NCI-H128 (cell line): ENCODE measurements at regions not wholly inside any gene's neighbourhood (a gene's known extent, or its start where the extent isn't known, plus 50 kb on each side); places are given as distances from the start of the nearest gene placed in this dataset.
A peak's percentile ranks its signal among the peaks of the same experiment; 100 is the strongest.
"Not testable (repeated sequence)": the region's sequence is repeated elsewhere in the genome, so short reads cannot be mapped to it uniquely, and the experiment has no call there.

Experiments used
- DNase-seq: peaks from one replicate; lab custom pipeline; 2025; ENCODE audit not compliant: unreplicated experiment; lab: John Stamatoyannopoulos, UW

DNA sequence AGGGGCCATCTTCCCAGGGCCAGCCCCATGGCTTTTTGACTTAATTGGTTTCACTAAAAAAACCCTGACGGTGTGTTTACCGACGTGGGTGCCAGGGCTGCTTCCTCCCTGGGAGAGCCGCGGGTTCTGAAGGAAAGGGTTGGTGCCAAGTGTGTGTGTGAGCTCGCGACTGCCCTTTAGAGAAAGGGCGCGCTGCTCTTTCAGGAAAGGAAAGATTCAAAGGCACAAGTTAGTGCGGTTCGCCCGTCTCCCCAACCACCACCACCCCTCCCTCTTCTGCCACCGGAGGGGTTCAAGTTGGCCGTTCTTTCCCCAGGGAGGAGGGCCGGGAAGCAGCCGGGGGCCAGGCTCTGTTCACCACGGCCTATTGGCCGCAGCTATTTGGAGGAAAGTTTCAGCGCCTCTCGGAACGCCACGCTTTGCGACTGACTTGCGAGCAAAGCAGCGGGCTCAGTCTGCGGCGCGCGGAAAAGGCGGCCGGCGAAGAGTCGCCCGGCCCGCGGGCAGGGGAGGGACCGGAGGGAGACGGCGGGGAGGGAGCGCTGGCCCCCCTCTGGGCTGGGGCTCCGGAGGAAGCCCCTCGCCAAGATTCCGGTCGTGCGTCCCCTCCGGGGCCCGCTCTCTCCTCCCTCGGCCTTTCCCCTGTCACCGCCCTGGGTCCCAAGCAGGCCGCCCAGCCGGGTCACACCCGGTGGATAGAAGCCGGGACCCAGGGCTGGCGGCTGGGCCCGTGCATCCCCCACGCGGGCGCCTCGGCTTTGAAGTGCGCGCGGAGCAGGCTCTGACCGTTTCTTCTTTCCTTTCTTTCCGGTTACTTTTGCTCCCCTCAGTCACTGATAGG is 165.9 kb upstream of the PPP1R3A start:
- no peak for DNase-seq

DNA sequence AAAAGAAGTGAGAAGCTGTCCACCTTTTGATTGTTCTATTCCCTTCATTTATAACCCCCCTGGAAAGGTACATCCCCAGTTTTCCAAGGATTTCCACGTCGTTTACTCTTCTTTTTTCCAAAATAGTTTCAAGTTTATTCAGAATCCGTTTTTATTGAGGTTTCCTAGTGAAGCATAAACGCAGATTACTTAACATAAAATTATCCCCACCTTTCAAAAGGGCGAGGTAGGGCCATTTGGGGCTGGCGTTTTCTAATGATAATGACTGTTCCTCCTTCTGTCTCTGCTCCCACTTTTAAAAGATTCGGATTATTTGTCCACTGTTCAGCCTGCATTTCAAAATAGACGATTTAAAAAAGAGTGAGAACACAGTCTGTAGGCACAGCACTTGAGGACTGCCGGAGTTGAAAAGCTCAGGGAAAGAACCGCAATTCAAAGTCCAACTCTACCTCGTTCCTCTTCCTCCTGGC is 165.2 kb upstream of the PPP1R3A start:
- DNase-seq: no peak

DNA sequence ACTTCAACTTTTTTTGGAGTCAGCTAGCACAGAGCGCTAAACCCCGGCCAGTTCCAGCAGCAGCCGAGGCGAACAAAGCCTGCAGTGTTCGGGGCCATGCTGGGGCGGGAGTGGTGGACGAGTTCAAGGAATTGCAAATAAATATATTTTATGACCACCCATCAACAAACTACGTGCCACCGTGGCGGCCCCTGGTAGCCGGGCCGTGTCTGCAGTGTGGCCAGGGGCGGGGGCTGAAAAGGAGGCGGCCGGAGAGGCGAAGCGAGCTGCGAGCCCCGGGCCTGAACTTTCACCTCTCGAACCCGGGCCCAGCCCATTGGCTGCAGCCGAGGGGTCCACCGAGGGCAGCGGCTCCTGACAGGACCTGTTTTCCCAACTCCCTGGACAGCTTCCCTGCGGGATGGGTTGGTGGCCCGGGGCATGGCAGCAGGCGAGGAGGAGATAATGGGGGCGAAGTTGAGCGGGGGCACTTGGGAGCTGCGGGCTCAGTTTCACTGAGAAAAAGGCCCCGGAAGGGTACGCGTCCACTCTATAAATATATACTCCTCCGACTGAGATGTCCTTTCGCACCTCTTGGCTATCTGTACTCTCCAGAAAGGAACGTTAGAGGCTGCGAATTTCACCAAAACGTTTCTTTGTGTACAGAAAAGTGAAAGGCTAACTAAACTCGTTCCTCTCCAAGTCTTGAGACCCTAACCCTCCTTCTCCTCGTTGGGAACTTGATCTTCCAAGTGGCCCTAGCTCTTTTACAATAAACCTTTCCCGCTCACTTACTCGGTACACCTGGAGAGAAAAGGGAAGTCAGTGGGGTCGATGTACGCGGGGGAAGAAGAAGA is 164.6 kb upstream of the PPP1R3A start:
- DNase-seq: no peak

DNA sequence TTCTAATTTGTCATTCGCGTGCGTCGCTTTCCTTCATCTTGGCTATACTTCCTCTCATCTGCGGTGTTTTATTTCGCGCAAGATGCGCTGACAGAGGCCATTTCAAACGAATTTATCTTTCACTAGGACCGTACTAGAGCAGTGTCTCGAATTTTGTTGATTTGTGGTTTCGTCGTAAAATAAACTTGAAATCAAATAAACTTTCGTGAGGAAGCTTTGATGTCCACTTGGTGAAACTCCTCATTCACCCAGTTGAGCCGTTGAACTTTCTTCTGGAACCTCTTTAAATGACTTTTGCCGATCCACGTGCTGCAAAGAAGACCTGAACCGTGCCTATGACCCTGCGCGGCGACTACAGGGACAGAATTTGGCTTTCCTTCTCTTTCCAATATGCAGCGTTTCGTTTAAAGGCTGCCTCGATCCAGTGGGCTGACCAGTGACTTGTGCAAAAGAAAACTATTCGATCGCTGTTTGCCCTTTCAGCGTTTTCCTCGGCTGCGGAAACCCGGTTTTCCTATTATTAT is 163.9 kb upstream of the PPP1R3A start:
- no peak for DNase-seq

DNA sequence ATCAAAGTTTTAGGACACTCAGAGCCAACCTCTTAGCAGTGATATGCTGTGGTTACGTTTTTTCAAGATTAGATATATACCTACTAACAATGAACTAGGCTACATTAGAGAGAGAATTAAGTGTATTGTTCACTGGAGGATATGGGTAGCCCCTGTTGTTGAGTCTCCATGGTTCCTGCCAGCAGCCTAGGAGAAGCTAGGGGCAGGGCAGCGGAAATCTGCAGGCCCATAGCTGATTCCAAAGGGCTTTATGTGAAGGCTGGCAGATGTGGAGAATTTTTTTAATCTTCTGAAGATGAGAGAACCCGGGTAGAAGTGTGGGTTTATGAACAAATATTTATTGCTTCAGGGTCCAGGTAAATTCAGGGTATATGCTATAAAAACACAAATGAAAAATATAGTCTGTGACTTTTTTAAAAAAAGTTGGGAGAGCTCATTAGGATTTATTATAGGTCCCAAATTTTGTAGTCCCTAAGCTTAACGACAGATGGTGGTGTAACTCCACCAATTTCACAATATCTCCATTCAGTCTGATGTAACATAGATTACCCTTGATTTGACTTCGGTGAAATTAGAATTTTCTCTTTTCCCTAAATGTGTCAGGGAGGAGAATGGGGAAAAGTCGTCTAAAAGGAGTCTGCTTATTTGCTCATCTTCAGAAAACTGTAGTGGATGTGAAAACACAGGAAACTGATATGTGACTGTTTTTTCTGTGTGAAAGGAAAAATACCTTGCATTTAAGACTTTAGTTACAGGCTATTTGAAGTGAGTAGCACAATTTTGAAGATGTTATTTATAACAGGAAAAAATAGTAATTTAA is 163.0 kb upstream of the PPP1R3A start:
- DNase-seq: no peak

DNA sequence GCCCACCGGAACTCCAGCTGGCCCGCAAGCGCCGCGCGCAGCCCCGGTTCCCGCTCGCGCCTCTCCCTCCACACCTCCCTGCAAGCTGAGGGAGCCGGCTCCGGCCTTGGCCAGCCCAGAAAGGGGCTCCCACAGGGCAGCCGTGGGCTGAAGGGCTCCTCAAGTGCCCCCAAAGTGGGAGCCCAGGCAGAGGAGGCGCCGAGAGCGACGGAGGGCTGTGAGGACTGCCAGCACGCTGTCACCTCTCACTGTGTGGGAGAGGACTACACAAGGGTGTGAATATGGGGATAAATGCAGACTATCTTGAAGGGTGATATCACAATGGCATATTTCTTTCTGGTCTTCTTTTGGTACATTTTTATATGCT is 158.3 kb upstream of the PPP1R3A start:
- not testable (repeated sequence) for DNase-seq

DNA sequence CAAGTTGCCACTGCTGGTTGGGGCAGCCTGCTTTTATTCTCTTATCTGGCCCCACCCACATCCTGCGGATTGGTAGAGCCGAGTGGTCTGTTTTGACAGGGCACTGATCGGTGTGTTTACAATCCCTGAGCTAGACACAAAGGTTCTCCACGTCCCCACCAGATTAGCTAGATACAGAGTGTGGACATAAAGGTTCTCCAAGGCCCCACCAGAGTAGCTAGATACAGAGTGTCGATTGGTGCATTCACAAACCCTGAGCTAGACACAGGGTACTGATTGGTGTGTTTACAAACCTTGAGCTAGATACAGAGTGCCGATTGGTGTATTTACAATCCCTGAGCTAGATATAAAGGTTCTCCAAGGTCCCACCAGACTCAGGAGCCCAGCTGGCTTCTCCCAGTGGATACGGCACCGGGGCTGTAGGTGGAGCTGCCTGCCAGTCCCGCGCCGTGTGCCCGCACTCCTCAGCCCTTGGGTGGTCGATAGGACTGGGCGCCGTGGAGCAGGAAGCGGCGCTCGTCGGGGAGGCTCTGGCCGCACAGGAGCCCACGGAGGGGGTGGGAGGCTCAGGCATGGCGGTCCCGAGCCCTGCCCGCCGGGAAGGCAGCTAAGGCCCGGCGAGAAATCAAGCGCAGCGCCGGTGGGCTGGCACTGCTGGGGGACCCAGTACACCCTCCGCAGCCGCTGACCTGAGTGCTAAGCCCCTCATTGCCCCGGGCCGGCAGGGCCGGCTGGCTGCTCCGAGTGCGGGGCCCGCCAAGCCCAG is 157.8 kb upstream of the PPP1R3A start:
- DNase-seq: not testable (repeated sequence)

DNA sequence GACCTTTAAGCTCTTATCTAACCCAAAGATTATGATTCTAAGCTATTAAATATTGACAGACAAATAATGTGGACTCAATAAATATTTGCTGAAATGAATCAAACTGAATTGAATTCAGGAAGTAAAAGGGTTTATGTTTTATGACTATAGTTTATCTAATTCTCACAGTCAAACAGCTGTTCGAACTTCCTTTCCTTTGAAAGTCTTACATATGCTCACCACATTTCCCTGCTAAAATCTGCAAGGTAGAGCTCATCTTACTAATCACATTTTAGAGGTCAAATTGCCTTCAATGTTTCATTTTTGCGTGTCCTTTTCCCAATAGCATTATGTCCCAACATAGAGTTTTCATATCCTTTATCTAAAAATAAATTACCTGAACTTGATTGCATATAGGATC is 154.9 kb upstream of the PPP1R3A start:
- DNase-seq: no peak

DNA sequence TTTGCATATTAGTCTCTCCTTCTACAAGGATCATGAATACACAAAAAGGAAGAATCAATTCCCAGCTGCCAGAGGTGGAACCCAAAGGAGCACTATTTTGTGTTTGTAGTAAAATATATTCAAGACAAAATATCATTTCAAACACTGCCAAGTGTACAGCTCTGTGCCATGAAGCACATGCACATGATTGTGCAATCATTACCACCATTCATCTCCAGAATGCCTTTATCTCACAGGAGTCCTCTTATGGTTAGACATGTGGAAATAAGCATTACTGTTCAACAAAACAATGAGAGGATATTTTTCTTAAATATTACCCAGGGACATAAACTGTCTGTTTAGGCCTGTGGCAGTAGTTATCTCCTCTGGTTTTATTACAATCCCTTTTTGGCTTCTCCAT is 151.4 kb upstream of the PPP1R3A start:
- DNase-seq: no peak

DNA sequence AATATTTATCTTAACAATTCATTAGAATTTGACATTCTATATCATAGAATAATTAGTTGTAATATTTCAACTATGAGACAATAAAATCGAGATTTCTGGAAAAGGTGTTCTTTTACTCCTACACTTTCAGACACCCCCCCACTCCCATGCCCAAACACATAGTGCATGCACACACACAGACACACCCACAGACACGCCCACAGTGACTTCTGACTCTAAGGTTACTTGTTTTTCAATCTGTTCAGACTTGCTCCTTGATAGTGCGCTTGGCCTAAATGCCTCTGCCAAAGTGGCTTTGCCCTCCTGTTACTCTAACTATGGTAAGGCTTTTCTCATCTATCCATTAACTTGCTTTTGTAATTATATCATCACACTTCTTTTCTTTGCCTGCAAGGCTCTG is 144.0 kb upstream of the PPP1R3A start:
- no peak for DNase-seq

DNA sequence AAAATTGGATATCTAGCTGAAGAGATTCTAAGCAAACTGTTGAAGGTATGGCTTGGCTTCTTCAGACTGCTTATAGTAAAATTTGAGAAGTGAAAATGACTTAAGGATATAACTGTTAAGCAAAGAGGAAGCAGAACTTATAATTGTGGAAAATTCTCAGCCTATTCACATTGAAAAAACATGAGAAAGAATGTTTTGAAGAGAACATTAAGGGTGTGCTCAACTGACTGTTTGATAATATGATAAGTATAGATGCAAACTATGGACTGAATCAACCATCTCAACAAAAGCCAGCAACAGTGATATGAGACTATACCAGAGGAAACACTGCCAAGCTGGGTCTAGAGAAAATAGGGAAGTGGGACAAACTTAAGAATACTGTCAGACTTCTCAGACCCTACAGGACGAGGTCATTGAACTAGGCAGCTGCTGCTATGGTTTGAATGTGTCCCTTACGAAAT is 133.1 kb upstream of the PPP1R3A start:
- DNase-seq: no peak

DNA sequence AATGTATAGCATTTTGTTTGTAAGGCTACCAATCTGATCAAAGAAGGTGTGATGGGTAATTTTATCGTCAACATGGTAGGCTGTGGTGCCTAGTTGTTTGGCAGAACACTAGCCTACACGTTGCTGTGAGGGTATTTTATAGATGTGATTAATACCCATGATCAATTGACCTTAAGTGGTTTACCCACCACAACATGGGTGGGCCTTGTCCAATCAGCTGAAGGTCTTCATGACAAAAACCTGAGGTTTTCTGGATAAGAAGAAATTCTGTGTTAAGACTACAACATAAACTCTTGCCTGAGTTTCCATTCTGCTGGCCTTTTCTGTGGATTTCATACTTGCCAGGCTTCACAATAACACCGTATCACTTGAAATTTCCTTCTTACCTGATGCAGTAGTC is 131.8 kb upstream of the PPP1R3A start:
- DNase-seq: no peak

DNA sequence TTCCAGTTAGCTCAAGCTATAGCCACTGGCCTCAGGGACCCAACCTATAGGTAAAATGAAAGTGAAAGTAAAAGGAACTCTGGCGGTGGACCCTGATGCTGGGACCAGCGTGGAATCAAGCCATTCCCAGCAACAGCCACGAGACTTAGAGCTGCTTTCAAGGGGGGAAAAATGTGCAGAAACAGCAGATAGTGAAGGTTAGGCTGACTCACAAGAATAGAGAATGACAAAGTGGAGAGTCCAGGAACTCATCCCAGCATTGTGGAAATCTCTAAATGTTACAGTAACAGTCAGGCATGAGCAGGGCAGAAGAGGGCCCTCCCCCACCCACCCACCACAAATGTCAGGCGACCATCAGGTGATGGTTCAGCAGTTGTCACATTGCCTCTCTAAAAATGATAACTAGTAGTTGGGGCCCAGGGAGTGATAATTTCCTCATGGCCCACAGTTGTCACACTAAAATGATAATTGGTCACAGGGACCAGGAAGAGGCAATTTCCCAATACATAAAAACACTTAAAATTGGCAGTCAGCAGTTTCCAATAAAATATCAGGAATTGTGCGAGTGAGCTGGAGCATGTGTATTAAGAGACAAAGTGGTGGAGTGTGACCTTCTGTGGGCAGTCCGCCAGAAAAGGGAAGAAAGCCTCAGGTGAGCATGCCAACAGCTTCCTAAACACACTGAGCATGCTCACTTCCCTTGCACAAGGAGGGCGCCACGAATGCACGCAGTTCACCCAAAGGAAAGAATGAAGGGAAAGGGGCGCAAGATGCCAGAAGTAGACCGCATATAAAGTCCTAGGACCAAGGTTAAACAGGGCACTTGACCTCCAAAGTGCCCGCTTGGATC is 129.8 kb upstream of the PPP1R3A start:
- DNase-seq: no peak

DNA sequence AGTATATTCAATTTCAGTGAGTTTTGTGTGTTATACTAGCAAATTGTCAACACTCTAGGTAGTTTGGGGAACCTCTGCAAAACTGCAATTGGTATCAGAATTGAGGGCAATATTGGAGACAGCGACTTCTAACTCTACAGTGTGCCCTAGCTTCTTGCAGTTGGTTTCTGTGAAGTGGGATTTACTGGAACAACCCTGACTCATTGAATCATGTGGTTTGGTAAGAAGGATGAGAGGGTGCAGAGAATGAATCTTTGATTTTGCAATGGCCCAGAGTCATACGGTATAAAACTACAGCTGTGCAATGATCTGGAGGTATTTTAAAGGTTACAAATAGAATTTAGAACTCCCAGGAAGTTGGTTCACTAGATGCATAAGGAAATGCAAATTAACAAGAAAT is 129.1 kb upstream of the PPP1R3A start:
- no peak for DNase-seq

DNA sequence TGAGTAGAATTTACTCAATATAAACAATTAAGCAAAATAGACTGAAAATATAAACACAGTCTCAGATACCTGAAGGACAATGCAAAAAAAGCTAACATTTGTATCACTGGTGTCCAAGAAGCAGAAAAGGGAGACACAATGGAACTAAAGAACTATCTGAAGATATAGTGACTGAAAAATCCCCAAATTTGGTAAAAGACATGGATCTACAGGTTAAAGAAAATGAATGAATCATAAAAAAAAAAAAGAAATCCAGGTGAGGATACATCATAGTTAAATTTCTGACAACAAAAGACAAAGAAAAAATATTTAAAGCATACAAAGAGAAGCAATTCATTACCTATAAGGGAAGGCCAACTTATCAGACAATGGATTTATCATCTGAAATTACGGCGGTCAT is 114.7 kb upstream of the PPP1R3A start:
- DNase-seq: no peak

DNA sequence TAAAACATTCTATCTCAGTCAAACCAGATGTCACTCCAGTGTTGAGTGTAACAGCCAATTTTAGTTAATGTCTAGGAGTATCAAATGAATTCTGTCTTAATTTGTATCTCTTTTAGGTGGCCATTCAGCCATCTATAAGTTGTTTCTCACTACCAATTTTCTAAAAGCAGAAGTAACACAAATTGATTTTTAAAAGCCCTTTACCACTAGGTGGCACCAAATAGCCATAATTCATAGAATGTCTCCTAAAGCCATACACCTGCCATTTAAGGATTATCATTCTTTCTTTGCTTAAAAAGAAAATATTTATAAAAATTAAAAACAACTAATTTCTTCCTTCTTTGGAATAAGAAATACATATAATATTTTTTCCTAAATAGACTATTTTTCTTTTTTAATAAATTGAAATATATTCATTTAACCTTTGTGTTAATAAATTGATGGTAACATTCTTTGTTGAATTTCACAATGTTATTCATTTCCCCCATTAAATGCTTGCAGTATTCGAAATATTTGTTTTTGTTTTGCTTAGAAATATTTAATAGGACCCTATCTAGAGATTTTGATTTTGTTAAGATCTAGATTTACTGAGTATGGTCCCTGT is 107.8 kb upstream of the PPP1R3A start:
- peak; percentile 24 for DNase-seq

DNA sequence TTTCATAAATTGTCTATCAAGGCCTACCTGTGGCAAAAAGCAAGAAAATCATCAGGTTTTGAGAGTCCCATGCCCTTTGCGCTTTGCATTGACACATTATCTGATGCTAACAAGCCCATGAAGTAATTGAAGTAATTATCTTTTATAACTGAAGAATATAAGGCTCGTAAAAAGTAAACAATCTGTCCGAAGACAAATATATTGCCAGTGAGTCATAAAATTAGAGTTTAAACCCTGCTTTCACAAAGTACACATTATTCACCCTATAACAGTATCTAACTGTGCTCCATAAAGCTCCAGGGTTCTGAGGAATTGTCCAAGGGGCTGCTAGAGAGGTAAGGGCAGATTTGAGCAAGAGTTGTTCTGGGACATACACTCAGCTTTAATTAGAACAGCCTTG is 102.3 kb upstream of the PPP1R3A start:
- DNase-seq: no peak

DNA sequence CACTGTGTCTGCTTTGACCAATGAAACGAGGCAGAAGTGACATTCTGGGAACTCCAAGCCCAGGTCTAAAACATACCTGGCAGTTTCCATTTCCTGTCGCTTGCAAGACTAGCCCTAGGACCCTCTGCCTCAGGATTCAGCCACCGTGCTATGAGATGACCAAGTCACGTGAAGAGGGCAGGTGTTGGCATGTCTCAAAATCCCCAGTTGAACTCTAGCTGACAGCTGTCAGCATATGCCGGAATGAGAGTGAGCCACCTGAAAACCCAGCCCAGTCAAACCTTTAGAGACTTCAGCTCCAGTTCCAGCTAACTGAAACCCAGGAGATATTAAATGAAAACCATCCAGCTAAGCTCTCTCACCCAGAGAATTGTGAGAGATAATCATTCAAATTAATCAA is 89.9 kb upstream of the PPP1R3A start:
- DNase-seq: no peak

DNA sequence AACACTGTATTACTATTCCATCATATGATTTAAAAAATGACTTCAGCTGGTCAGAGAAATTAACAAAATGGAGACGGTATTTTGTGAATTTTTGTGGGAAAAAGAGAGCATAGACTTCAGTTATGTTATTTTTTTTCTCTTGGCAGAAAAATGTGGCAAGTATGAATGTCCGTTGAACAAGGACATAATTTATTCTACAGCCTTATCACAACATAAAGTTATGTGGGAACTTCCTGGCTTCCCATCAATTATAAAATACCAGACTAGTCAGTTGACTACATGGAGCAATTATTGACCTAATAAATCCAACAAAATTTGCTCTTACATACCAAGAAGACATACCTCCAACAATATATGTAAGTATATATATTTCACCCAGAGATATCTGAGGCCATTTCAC is 88.6 kb upstream of the PPP1R3A start:
- DNase-seq: no peak
